GM18517 (cell line): ENCODE measurements at regions not wholly inside any gene's neighbourhood (a gene's known extent, or its start where the extent isn't known, plus 50 kb on each side); places are given as distances from the start of the nearest gene placed in this dataset.

ENCODE experiments used
- ATAC-seq: cut with Tn5 transposase; IDR thresholded peaks from one replicate; pipeline ENCODE4 v1.9.1; 2021; ENCODE audit warnings: mild to moderate bottlenecking, moderate library complexity; ENCODE audit not compliant: unreplicated experiment

DNA sequence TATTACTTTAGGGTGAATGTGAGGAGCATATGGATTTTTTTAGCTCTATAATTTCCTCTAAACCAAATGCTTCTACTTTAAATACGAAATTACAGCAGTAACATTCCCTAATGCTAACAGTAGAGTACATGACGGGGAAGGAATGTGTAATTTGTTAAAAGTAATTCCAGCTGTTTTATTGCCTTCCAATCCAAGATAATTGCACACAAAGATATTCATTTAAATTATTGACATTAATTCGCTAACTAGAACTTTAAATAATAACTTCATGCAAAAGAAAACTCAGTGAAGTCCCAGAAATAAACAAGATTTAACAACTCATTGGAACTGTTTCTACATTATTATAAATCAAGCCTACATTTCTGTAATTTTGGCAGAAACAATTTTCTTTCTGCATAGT lies 261.4 kb upstream of the CFAP20DC start:
- no peak for ATAC-seq

GRCh38 chr3:59310736-59311135 lies 260.9 kb upstream of the CFAP20DC start:
- ATAC-seq, result no peak

GRCh38 chr3:59308684-59309083 lies 258.9 kb upstream of the CFAP20DC start:
- ATAC-seq, result no peak

- no peak for ATAC-seq
Observed at GRCh38 chr3:59308001-59308400, 258.2 kb upstream of the CFAP20DC start.

GRCh38 chr3:59306436-59306835 lies 256.6 kb upstream of the CFAP20DC start:
- no peak for ATAC-seq

DNA sequence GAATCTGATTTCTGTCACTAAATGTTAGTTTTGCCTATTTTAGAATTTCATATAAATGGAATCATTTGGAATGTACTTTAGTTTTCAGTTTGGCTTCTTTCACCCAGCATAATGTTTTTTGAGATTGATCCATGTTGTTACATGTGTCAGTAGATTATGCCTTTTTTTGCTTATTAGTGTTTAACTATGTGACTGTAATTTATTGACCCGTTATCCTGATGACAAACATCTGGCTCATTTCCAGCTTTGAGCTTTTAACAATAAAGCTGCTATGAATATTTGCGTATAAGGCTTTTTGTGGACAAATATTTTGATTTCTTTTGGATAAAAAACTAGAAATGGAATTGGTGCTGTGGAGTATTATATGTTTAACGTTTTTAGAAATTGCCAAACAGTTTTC lies 254.5 kb upstream of the CFAP20DC start:
- ATAC-seq, result no peak

DNA sequence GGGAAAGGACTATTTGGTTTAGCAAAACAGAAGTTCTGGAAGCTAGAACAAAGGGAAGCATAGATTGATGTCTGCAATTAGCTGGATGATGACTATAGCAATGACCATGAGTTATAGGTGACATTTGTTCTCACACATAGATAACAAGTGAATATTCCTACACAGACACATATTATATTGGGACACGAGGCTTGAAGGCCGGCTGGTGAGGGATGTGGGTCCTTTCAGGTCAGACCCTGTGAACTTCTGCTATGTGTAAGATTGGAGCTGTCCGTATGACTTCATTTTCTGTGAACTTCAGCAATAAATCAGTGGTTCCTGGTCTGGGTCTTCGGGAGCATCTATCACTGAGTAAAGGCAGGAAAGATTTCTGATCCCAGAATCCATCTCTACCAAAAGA lies 253.6 kb upstream of the CFAP20DC start:
- ATAC-seq, result no peak

- ATAC-seq, result no peak
Observed at GRCh38 chr3:59302442-59302841, 252.6 kb upstream of the CFAP20DC start.

DNA sequence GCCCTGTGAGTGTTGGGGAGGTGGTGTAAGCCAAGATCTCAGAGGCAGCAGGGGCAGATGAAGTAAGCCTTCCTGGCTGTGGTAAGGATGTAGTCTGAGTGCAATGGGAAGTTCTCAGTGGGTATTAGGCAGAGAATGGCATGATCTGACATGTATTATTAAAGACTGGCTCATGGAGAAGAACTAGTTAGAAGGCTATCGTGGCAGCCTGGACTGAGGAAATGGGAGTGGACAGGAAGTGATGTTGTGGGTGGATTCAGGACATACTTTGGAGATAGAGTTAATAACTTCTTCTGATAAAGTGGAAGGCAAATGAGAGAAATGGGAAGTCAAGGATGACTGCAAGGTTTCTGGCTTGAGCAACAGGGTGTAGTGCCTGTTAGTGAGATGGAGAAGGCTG lies 250.9 kb upstream of the CFAP20DC start:
- no peak for ATAC-seq

GRCh38 chr3:59299561-59299960 lies 249.7 kb upstream of the CFAP20DC start:
- no peak for ATAC-seq

DNA sequence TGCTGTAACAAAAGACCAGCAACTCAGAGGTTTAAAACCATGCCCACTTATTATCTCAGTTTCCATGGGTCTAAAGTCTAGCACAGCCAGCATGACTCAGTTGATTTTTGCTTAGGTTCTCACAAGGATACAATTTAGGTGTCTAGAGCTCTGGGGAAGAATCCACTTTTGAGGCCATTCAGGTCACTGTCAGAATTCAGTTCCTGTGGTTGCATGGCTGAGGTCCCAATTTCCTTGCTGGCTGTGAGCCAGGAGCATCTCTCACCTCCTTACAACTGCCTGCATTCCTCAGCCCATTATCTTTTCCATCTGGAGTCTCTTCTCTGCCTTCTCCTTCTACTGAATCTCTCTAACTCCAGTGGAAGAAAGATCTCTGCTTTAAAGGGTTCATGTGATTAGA lies 240.5 kb upstream of the CFAP20DC start:
- ATAC-seq, result no peak

DNA sequence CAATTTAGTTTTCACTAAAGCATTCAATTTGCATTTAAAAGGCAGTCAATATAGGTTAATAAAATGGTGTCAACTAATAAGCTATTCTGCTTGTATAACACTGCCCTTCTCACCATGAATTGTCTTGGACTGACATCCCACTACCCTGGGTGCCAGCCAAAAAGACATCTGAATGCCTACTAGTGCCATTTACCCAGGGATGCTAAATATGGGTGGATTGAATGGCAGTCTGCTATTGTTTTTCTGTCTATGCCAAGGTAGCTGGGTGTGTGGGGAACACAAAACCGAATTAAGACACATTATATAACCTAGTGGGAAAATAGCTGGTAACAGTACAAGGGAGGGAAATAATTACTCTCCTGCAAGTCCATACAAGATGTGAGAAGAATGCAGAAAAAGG lies 240.0 kb upstream of the CFAP20DC start:
- no peak for ATAC-seq

DNA sequence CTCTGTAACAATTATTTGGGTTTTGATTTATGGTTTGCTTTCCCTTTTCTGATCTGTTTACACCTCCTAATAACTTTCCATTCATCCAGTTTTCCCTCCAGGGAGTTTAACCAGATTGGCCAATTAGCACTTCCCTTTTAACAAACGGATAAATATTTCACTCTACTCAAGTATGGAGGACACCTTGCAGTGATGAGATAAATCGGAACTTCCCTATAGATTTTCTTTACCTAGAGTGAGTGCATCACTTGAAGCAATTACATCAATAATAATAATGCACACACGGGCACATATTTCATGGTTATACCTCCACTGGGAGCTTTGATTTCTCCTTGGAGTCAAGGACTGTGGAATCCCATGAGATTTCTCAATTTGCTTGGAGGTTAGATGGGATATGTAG lies 239.1 kb upstream of the CFAP20DC start:
- ATAC-seq, result no peak

GRCh38 chr3:59286791-59287531 lies 237.1 kb upstream of the CFAP20DC start:
- ATAC-seq, result no peak

GRCh38 chr3:59285560-59285959 lies 235.7 kb upstream of the CFAP20DC start:
- no peak for ATAC-seq

DNA sequence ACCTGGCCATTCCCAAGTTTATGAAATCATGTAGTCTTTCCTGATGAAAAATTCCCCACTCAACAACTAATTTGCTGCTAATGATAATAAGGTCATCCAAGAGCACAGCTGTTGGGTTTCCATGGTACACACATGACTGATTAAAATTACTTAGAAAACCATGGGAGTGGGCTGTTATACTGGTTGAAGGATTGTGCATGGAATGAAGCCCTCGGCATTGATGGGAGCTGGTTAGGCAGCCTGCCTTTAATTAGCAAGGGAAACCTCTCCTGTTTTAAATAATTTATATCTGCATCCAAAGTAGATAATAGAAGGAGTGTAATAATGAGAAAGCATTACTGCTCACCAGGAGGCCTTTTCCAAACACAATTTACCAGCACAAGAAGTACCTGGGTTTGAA lies 235.1 kb upstream of the CFAP20DC start:
- no peak for ATAC-seq

DNA sequence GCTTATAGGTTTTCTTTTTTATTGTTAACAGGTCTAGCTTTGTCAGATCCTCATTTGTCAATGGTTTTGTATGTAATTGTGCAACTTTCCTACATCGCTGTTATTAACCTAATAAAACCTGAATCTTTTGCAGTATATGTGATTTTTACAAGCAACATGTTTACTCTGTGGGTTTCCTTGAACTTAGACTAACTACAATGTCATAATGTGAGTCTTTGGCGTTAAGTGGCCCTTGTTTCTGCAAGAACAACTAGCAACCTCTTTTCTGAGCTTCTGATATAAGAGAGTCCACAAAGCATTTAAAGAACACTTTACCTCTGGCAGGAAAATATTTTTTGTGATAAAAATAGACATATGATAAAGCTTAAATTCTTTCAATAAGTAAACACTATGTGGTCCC lies 230.3 kb upstream of the CFAP20DC start:
- no peak for ATAC-seq

DNA sequence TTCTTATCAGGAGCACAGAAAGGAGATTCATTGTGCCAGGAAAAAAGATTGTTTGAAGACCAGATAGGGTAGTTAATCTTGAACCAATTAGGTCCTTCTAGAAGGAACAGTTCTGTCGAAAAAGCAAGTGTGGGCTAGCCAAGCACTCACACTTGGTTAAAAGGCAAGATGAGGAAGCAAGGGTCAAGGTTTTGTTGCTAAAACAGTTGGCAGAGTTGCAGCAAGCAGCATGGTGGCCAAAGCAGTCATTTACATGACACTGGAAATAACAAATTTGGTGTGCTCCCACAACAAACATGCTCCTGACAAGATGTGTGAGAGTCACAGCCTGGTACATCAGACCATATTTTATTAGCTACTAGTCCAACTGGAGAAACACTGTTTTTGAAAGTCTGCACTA lies 228.0 kb upstream of the CFAP20DC start:
- no peak for ATAC-seq

GRCh38 chr3:59277201-59277600 lies 227.4 kb upstream of the CFAP20DC start:
- ATAC-seq, result no peak

- no peak for ATAC-seq
Observed at GRCh38 chr3:59273976-59274375, 224.2 kb upstream of the CFAP20DC start.

- ATAC-seq, result no peak
Observed at GRCh38 chr3:59271971-59272370, 222.1 kb upstream of the CFAP20DC start.

- no peak for ATAC-seq
Observed at GRCh38 chr3:59270921-59271320, 221.1 kb upstream of the CFAP20DC start.

- no peak for ATAC-seq
Observed at GRCh38 chr3:59270209-59270608, 220.4 kb upstream of the CFAP20DC start.
